Gastroesophageal sphincter (tissue), 3 donors: ENCODE measurements at regions not wholly inside any gene's neighbourhood (a gene's known extent, or its start where the extent isn't known, plus 50 kb on each side); places are given as distances from the start of the nearest gene placed in this dataset.
"Not testable (repeated sequence)": the region's sequence is repeated elsewhere in the genome, so short reads cannot be mapped to it uniquely, and the experiment has no call there.

ENCODE experiments used
- EP300 ChIP-seq: sonication (generic); formaldehyde crosslinking; IDR thresholded peaks from one replicate; pipeline ENCODE4 v1.6.1; 2017; ENCODE audit warnings: antibody characterized with exemption, mild to moderate bottlenecking
- POLR2A ChIP-seq, 2 donors: fragments of 450-650 bp; IDR thresholded peaks; one replicate each; pipeline ENCODE4 v1.6.1; 2017; ENCODE audit warnings: antibody characterized with exemption in 2 of 2, mild to moderate bottlenecking in 2 of 2, moderate library complexity in 1 of 2
- POLR2AphosphoS5 ChIP-seq: sonication (generic); formaldehyde crosslinking; IDR thresholded peaks from one replicate; pipeline ENCODE4 v1.6.1; 2017; ENCODE audit warnings: antibody characterized with exemption
- TF ChIP-seq, protein P1 (sequence below), 4 experiments: fragments of 200-600 bp in 2 of 4; fragments of 450-650 bp in 2 of 4; sonication (generic) in 1 of 4; IDR thresholded peaks; one replicate each; pipeline ENCODE4 v1.5.1; 2017 to 2019; ENCODE audit warnings: antibody characterized with exemption in 4 of 4, mild to moderate bottlenecking in 2 of 4, moderate library complexity in 2 of 4

GRCh38 chr12:31178875-31179274 is 105.2 kb downstream of the DDX11 start:
- TF ChIP-seq, protein P1, sequence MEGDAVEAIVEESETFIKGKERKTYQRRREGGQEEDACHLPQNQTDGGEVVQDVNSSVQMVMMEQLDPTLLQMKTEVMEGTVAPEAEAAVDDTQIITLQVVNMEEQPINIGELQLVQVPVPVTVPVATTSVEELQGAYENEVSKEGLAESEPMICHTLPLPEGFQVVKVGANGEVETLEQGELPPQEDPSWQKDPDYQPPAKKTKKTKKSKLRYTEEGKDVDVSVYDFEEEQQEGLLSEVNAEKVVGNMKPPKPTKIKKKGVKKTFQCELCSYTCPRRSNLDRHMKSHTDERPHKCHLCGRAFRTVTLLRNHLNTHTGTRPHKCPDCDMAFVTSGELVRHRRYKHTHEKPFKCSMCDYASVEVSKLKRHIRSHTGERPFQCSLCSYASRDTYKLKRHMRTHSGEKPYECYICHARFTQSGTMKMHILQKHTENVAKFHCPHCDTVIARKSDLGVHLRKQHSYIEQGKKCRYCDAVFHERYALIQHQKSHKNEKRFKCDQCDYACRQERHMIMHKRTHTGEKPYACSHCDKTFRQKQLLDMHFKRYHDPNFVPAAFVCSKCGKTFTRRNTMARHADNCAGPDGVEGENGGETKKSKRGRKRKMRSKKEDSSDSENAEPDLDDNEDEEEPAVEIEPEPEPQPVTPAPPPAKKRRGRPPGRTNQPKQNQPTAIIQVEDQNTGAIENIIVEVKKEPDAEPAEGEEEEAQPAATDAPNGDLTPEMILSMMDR (IDR thresholded peaks at IDR 0.05) = not testable (repeated sequence)
- TF ChIP-seq POLR2A (IDR thresholded peaks at IDR 0.05); POLR2AphosphoS5; EP300: not testable (repeated sequence)
